ENCODE measurements at regions not wholly inside any gene's neighbourhood (a gene's known extent, or its start where the extent isn't known, plus 50 kb on each side); places are given as distances from the start of the nearest gene placed in this dataset.

DNA sequence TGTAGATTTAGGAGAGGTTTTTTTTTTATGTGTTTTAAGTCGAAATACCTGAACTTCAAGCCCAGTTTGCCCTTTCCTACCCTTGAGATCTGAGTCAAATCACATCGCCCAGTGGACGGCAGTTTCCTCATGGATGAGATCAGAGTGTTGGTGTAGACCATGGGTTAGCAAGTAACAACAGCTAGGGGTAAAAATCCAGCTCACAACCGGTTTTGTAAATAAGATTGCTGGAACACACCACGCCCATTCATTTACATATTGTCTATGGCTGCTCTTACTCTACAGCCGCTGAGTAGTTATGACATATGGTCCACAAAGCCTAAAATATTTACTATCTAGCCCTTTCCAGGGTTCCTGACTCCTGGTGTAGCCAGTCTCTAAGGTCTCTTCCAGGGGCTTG, 158.5 kb upstream of the PLEKHG7 start:
- H3K36me3 ChIP-seq (ENCODE audit: low read depth), result no peaks in the 10 kb centered on the region
- intact Hi-C loops (cut with DNase I, micrococcal nuclease), result no loop called here
- TF ChIP-seq, protein P1, sequence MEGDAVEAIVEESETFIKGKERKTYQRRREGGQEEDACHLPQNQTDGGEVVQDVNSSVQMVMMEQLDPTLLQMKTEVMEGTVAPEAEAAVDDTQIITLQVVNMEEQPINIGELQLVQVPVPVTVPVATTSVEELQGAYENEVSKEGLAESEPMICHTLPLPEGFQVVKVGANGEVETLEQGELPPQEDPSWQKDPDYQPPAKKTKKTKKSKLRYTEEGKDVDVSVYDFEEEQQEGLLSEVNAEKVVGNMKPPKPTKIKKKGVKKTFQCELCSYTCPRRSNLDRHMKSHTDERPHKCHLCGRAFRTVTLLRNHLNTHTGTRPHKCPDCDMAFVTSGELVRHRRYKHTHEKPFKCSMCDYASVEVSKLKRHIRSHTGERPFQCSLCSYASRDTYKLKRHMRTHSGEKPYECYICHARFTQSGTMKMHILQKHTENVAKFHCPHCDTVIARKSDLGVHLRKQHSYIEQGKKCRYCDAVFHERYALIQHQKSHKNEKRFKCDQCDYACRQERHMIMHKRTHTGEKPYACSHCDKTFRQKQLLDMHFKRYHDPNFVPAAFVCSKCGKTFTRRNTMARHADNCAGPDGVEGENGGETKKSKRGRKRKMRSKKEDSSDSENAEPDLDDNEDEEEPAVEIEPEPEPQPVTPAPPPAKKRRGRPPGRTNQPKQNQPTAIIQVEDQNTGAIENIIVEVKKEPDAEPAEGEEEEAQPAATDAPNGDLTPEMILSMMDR (IDR thresholded peaks at IDR 0.05), result no peak
- ATAC-seq, result peak; percentile 33
- H3K9me3 ChIP-seq, result no peaks in the 10 kb centered on the region
- peaks cover 43% of the 10 kb centered on the region for H3K4me1 ChIP-seq (ENCODE audit: low read depth)
- DNase-seq, result peak in 1 of 3 donors; percentile 31
- H3K4me3 ChIP-seq, result no peak overlapping the region

DNA sequence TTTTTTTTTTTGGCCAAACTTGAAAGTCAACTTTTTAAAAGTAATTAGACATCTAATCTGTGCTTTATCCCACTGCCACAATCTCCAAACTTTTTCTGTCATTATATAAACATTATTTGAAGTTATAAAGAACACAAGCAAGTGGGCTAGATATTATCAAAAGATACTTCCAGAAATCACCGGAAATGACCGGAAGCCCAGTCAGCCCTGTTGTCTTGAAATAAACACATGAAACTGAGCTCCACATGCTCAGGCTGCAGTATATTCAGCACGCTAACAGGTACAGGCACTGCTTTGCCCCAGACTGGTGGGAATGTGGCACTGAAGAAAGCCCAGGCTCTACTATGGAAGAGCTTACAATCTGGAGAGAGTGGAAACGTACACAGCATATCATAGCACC, 158.9 kb upstream of the PLEKHG7 start:
- H3K4me1 ChIP-seq (ENCODE audit: low read depth), result peaks cover 43% of the 10 kb centered on the region
- H3K36me3 ChIP-seq (ENCODE audit: low read depth), result no peaks in the 10 kb centered on the region
- TF ChIP-seq, protein P1 (IDR thresholded peaks at IDR 0.05), result no peak
- DNase-seq (peak in 1 of 3 donors; percentile 25), ATAC-seq (no peak)
- H3K4me3 ChIP-seq, result no peak overlapping the region
- intact Hi-C loops (cut with DNase I, micrococcal nuclease), result no loop called here
- no peaks in the 10 kb centered on the region for H3K9me3 ChIP-seq

DNA sequence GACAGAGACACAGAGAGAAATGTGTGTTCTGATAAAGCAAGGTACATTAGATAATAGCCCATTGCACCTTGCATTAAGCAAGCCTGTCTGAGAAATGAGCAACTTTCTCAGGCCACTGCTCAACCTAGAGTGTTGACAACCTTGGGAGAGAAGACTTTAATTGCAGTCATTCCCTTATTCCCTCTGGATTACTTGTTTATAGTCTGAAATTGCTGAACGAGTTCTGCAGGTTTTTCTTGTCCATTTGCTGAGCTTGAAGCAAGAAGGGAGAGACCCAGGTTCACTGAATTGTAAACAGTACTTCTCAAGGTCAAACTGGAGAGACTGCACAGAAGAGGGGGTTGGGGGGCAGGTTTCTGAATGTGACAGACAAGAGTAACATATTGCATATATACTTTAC, 159.4 kb upstream of the PLEKHG7 start:
- TF ChIP-seq, protein P1 (IDR thresholded peaks at IDR 0.05), result no peak
- no peak overlapping the region for H3K4me3 ChIP-seq
- H3K9me3 ChIP-seq, result no peaks in the 10 kb centered on the region
- ATAC-seq, result peak; percentile 77
- intact Hi-C loops (cut with DNase I, micrococcal nuclease), result no loop called here
- H3K36me3 ChIP-seq (ENCODE audit: low read depth), result no peaks in the 10 kb centered on the region
- H3K4me1 ChIP-seq (ENCODE audit: low read depth), result peaks cover 43% of the 10 kb centered on the region
- DNase-seq, result peak in 2 of 3 donors; percentile 24 to 83

DNA sequence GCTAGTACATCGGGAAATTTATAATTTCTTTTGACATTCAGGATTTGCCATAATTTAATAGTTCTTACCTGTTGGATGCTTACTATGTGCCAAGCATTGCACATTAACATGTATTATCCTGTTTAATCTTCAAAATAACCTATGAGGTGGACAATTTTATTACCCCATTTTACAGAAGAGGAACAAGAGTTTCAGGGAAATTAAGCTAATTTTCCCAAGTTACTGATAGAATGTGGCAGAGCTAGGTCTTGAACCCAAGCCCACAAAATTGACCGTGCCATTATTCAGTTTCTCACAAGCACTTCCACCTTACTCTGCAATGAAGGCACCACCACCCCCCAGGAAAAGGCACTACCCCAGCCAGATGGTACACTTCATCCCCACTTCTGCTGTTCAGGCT, 161.1 kb upstream of the PLEKHG7 start:
- ATAC-seq (no peak), DNase-seq (no peak)
- peaks cover 33% of the 10 kb centered on the region for H3K4me1 ChIP-seq (ENCODE audit: low read depth)
- intact Hi-C loops (cut with DNase I, micrococcal nuclease), result no loop called here
- H3K9me3 ChIP-seq, result no peaks in the 10 kb centered on the region
- H3K4me3 ChIP-seq, result no peak overlapping the region
- TF ChIP-seq, protein P1 (IDR thresholded peaks at IDR 0.05), result no peak
- H3K36me3 ChIP-seq (ENCODE audit: low read depth), result no peaks in the 10 kb centered on the region

GRCh38 chr12:92540782-92541423, 161.9 kb upstream of the PLEKHG7 start:
- TF ChIP-seq, protein P1 (IDR thresholded peaks at IDR 0.05), result no peak
- ATAC-seq (no peak), DNase-seq (no peak)
- intact Hi-C loops (cut with DNase I, micrococcal nuclease), result no loop called here
- H3K4me1 ChIP-seq (ENCODE audit: low read depth), result peaks cover 29% of the 10 kb centered on the region
- no peaks in the 10 kb centered on the region for H3K9me3 ChIP-seq
- H3K4me3 ChIP-seq, result no peak overlapping the region
- no peaks in the 10 kb centered on the region for H3K36me3 ChIP-seq (ENCODE audit: low read depth)

Measured in mucosa of descending colon (tissue), 3 donors.